Urinary bladder (tissue), 3 donors: ENCODE measurements at regions not wholly inside any gene's neighbourhood (a gene's known extent, or its start where the extent isn't known, plus 50 kb on each side); places are given as distances from the start of the nearest gene placed in this dataset.
"Not testable (repeated sequence)": the region's sequence is repeated elsewhere in the genome, so short reads cannot be mapped to it uniquely, and the experiment has no call there.

Experiments used
- DNase-seq: peaks from one replicate; pipeline ENCODE4 v3.0.0-alpha.2; 2015; ENCODE audit errors: extremely low spot score
- H3K27ac ChIP-seq: one replicate; pipeline ENCODE4 v1.5.1; 2013; ENCODE audit warnings: low read depth, mild to moderate bottlenecking, moderate library complexity
- H3K36me3 ChIP-seq: one replicate; pipeline ENCODE4 v1.6.1; 2013; ENCODE audit warnings: mild to moderate bottlenecking, moderate library complexity; ENCODE audit not compliant: insufficient read depth
- H3K4me1 ChIP-seq: one replicate; pipeline ENCODE4 v1.6.1; 2013; ENCODE audit warnings: mild to moderate bottlenecking, moderate library complexity; ENCODE audit not compliant: insufficient read depth
- H3K4me3 ChIP-seq: one replicate; pipeline ENCODE4 v1.5.1; 2013; ENCODE audit warnings: low read depth, low read length
- WGBS: extraction: QIAGEN DNeasy Blood & Tissue Kit; methylation state at CpG from one replicate; pipeline ENCODE4 v1.1.7; 2013; 5-methylcytosine and 5-hydroxymethylcytosine counted together
- donor health status: healthy with polysubstance abuse.
- donor health status: healthy.

DNA sequence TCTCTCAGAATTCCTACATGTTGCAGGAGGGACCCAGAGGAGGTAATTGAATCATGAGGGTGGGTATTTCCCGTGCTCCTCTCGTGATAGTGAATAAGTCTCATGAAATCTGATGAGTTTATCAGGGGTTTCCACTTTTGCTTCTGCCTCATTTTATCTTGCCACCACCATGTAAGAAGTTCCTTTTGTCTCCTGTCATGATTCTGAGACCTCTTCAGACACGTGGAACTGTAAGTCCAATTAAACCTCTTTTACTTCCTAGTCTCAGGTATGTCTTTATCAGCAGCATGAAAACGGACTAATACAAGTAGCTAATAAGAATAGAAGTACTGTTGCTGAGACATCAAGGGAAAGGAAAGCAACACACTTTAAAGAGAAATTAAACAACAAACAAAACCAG is 143.4 kb downstream of the CCDC71L start:
- no peak for DNase-seq
- H3K4me1 ChIP-seq, result no peaks in the 10 kb centered on the region
- H3K27ac ChIP-seq, result no peak overlapping the region
- no peaks in the 10 kb centered on the region for H3K36me3 ChIP-seq
- WGBS, result 75% methylated on average over 4 of the region's 4 CpGs
- H3K4me3 ChIP-seq, result no peak overlapping the region

DNA sequence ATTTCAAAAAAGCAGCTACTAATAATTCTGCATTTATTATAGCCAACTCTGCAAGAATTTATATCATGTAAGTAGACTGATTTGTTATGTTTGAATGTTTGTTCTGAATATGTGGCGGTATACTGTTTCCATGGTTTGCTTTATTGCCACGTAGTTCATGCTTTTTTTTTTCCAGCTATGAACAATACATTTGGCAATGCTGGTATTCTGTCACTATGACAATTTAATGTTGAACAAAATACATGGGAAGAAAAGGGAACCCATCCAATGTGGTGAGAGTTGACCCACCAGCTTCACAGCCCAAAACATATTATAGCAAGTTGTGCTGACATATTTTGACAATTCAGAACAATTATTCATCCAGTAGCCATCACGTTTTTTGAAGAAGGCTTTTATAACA is 145.6 kb downstream of the CCDC71L start:
- 67% methylated on average over 3 of the region's 3 CpGs for WGBS
- Histone ChIP-seq H3K27ac (no peak overlapping the region), H3K4me3 (no peak overlapping the region), H3K4me1 (no peaks in the 10 kb centered on the region), H3K36me3 (no peaks in the 10 kb centered on the region)
- DNase-seq, result no peak

DNA sequence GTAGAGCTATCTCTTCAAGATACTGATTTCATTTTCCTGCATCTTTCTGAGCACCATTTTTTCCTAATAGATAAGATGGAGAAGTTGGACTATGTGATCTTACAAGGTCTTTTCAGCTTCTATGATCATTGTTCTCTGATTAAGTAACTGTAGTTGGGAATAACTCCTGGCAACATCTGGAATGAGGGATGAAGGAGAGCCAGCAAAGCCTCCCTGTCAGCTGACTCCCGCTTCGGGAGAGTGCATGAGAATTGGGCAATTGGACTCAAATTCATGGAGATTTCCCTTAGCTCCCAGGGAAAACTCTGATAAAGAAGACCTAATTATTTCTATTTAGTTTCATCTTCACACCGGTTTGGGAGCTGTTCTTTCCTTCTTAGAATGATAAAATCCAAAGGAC is 146.1 kb downstream of the CCDC71L start:
- H3K36me3 ChIP-seq, result no peaks in the 10 kb centered on the region
- no peaks in the 10 kb centered on the region for H3K4me1 ChIP-seq
- H3K27ac ChIP-seq, result no peak overlapping the region
- 52% methylated on average over 3 of the region's 3 CpGs for WGBS
- no peak for DNase-seq
- no peak overlapping the region for H3K4me3 ChIP-seq

DNA sequence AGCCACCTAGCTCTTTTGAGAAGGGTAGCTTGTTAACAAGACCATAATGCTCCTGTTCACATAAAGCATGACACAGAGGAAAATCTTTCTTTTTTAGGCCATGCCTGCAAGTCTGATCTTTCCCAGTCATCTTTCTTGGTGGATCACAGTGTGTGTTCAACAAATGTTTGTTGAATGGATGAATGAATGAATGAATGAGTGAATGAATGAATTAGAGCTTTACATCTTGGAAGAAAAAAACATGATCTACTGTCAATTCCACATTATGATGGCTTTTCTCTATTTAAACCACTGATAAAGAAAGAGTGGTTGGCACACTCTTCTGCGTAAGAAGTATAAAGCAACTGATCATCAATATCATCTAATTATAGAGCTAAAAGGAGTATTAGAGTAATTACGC is 148.7 kb downstream of the CCDC71L start:
- 98% methylated on average over 2 of the region's 2 CpGs for WGBS

DNA sequence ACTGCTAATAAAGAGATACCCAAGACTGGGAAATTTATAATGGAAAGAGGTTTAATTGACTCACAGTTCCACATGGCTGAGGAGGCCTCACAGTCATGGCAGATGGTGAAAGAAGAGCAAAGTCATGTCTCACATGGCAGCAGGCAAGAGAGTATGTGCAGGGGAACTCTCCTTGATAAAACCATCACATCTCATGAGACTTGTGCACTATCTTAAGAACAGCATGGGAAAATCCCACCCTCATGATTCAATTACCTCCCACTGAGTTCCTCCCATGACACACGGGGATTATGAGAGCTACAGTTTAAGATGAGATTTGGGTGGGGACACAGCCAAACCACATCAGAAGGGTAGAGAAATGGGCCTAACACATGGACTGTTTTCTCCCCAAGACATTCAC is 156.3 kb downstream of the CCDC71L start:
- WGBS, result 60% methylated on average over 1 of the region's 1 CpG
- DNase-seq, result no peak
- no peaks in the 10 kb centered on the region for H3K4me1 ChIP-seq
- no peak overlapping the region for H3K4me3 ChIP-seq
- no peaks in the 10 kb centered on the region for H3K36me3 ChIP-seq
- H3K27ac ChIP-seq, result no peak overlapping the region

More for the DNA sequence above, 148.7 kb downstream of the CCDC71L start:
- Histone ChIP-seq H3K4me1 (no peaks in the 10 kb centered on the region), H3K27ac (no peak overlapping the region), H3K36me3 (no peaks in the 10 kb centered on the region), H3K4me3 (no peak overlapping the region)
- no peak for DNase-seq

DNA sequence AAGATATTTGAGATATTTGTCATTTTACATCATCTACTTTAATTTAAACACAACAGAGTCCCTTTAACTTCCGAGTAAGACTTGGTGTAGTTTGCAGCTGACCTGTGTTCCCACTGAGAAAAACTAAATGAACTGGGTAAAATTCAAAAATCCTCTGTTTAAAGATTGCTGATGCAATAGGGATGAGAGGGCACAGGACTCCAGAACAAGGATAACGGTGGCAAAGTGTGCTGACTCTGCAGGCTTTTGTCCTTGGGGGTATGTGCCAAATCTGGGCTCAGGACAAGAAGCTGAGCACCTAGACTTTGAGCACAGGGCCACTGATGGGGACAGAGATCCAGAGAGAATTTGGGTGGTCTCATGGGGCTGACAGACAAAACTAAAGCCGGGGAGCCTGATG is 156.8 kb downstream of the CCDC71L start:
- no peaks in the 10 kb centered on the region for H3K4me1 ChIP-seq
- WGBS, result 78% methylated on average over 3 of the region's 3 CpGs
- no peaks in the 10 kb centered on the region for H3K36me3 ChIP-seq
- no peak overlapping the region for H3K4me3 ChIP-seq
- DNase-seq, result no peak
- H3K27ac ChIP-seq, result no peak overlapping the region

DNA sequence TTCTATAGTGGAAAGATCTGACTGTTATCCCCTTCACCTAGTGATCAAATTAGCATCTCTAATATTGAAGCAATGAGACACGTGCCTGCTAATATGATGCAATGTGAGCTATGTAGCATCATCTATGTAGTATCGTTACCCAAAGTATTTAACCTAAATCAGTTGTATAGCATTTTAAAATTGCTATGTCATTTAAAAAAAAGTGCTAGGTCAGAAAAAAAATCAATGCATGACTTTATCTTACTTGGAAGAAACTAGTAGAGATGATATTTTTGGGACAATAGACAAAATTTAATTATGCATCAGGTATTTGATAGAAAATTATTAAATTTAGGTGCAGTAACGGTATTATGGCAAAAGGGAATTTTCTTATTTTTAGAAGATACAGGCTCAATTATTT is 157.3 kb downstream of the CCDC71L start:
- 88% methylated on average over 3 of the region's 3 CpGs for WGBS
- DNase-seq, result no peak
- H3K27ac ChIP-seq, result no peak overlapping the region
- no peak overlapping the region for H3K4me3 ChIP-seq
- no peaks in the 10 kb centered on the region for H3K36me3 ChIP-seq
- no peaks in the 10 kb centered on the region for H3K4me1 ChIP-seq

DNA sequence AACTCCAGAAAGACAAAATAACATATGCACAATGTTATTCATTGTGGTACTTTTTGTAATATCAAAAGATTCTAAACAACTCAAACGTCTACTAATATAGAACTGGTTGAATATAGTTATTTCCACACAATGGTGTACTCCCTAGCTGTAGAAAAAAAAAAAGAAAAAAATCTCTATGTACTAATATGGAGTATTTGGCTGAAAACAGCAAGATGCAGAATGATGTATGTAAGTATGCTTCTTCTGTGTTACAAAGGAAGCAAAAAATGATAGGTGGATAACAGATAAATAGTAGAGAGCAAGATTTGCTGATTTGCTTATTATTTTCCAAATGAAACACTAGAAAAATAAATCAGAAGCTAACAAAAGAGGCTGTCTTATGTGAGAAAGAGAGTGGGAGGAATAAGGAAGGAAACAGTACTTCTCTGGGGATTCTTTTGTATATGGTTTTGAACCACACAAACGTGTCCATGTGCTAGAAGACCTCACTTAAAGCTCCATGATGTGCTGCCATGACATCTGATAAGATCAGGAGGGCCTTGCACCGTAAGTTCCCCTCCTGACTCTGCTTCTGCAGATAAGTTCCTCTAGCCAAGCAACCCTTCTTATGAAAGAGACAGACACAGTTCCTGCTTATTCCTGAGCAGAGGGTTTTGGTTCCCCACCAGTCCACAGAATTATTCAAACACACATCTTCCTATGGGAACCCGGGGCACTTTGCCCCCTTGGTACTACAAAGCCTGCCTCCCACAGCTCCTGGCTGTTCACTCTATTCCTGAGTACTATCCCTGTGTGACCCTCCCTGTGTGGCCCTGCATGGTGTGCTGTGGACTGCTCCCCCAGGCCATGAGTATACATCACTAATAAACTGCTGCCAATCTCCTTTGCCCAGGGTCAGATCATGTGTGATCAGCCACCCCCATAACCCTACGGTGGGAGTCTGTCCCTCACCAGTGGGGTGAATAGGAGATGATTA is 159.1 kb downstream of the CCDC71L start:
- 57% methylated on average over 5 of the region's 5 CpGs for WGBS
- Histone ChIP-seq H3K36me3 (no peaks in the 10 kb centered on the region), H3K27ac (no peak overlapping the region), H3K4me3 (no peak overlapping the region), H3K4me1 (no peaks in the 10 kb centered on the region)
- DNase-seq, result no peak

DNA sequence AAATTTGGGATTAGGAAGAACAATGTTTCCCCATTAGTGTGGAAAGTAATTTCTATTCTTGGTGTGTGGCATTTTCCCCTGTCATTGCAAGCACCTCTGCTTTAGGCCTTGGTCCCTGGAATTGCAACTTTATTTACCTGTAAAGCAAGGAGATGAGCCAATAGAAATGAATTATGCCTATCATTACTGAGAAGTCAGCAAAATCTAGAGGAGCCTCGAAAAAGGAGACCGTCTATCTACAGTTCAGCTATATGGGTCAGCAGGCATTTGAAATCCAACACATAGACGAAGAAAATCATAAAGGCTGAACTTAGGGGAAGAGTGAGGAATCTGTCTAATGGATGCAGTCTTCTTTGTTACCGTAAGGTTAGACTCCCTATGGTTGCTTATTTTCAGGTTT is 161.1 kb downstream of the CCDC71L start:
- no peaks in the 10 kb centered on the region for H3K4me1 ChIP-seq
- DNase-seq, result no peak
- 84% methylated on average over 4 of the region's 4 CpGs for WGBS

DNA sequence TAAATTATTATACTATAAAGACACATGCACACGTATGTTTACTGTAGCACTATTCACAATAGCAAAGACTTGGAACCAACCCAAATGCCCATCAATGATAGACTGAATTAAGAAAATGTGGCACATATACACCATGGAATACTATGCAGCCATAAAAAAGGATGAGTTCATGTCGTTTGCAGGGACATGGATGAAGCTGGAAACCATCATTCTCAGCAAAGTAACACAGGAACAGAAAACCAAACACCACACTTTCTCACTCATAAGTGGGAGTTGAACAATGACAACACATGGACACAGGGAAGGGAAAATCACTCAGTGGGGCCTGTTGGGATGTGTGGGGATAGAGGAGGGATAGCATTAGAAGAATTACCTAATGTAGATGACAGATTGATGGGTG is 163.0 kb downstream of the CCDC71L start:
- WGBS, result 70% methylated on average over 2 of the region's 2 CpGs
- not testable (repeated sequence) for DNase-seq, H3K4me3 ChIP-seq, H3K4me1 ChIP-seq, H3K27ac ChIP-seq, H3K36me3 ChIP-seq

More for the DNA sequence above, 161.1 kb downstream of the CCDC71L start:
- H3K36me3 ChIP-seq, result no peaks in the 10 kb centered on the region
- H3K4me3 ChIP-seq, result no peak overlapping the region
- H3K27ac ChIP-seq, result no peak overlapping the region

DNA sequence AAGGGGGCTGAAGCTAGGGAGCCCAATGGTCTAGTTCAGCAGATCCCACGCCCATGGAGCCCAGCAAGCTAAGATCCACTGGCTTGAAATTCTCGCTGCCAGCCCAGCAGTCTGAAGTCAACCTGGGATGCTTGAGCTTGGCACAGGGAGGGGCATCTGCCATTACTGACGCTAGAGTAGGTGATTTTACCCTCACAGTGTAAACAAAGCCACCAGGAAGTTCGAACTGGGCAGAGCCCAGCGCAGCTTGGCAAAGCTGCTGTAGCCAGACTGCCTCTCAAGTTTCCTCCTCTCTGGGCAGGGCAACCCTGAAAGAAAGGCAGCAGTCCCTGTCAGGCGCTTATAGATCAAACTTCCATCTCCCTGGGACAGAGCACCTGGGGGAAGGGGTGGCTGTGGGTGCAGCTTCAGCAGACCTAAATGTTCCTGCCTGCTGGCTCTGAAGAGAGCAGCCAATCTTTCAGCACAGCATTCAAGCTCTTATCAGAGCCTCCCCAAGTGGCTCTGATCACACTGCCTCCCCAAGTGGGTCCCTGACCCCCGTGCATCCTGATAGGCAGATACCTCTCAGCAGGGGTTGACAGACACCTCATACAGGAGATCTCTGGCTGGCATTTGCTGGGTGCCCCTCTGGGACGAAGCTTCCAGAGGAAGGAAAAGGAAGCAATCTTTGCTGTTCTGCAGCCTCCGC is 167.8 kb downstream of the CCDC71L start:
- H3K4me3 ChIP-seq, result no peak overlapping the region
- 72% methylated on average over 9 of the region's 9 CpGs for WGBS
- no peaks in the 10 kb centered on the region for H3K4me1 ChIP-seq
- no peak overlapping the region for H3K27ac ChIP-seq
- no peak for DNase-seq
- no peaks in the 10 kb centered on the region for H3K36me3 ChIP-seq

DNA sequence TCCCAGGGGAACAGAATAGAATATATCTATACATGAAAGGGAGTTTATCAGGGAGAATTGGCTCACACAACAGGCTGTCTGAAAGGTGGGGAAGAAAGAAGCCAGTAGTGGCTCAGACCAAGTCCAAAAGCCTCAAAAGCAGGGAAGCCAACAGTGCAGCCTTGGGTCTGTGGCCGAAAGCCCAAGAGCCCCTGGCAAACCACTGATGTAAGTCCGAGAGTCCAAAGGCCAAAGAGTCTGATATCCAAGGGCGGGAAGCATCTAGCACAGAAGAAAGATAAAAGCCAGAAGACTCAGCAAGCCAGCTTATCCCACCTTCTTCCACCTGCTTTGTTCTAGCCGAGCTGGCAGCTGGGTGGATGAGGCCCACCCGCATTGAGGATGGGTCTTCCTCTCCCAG is 172.5 kb downstream of the CCDC71L start:
- no peaks in the 10 kb centered on the region for H3K36me3 ChIP-seq
- H3K4me1 ChIP-seq, result peaks cover 2% of the 10 kb centered on the region
- 66% methylated on average over 5 of the region's 5 CpGs for WGBS
- no peak for DNase-seq
- H3K27ac ChIP-seq, result no peak overlapping the region
- H3K4me3 ChIP-seq, result no peak overlapping the region

DNA sequence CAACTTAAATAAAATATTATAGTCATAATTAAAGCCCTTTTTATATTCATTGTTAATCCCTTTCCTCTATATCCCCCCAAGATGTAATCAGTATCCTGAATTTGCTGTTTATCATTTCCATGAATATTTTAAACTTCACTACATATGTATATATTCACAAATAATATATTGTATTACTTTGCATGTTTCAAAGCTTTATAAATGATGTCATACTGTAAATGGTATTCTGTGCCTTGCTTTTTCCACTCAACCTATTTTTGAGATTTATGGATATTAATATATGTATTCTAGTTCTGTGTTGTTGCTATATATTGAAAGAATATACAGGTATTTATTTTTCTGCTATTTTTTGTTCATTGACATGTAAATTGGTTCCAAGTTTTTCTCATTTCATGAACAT is 173.1 kb downstream of the CCDC71L start:
- no peaks in the 10 kb centered on the region for H3K36me3 ChIP-seq
- no peak overlapping the region for H3K27ac ChIP-seq
- DNase-seq, result no peak
- no peak overlapping the region for H3K4me3 ChIP-seq
- H3K4me1 ChIP-seq, result peaks cover 2% of the 10 kb centered on the region

DNA sequence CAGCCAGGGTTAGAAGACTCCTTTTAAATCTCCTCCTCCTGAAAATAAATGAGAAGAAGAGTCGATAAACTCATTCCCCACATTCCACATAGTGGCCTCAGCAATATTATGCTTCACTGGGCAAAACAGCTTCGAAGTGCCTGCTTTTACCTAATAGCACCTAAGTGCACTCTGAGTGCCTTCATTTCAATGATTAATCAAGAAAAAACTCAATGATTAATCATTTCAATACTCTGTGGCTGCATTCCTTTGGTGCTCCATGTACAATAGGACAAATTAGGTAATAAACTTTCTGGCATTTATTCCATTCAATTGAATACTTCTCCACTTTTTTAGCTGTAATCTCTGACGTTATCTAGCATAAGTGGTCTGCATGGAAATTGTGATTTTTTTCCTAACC is 174.6 kb downstream of the CCDC71L start:
- no peak for DNase-seq
- Histone ChIP-seq H3K27ac (no peak overlapping the region), H3K4me3 (no peak overlapping the region), H3K4me1 (peaks cover 2% of the 10 kb centered on the region), H3K36me3 (no peaks in the 10 kb centered on the region)
- 68% methylated on average over 3 of the region's 3 CpGs for WGBS
